ENCODE measurements at regions not wholly inside any gene's neighbourhood (a gene's known extent, or its start where the extent isn't known, plus 50 kb on each side); places are given as distances from the start of the nearest gene placed in this dataset.

DNA sequence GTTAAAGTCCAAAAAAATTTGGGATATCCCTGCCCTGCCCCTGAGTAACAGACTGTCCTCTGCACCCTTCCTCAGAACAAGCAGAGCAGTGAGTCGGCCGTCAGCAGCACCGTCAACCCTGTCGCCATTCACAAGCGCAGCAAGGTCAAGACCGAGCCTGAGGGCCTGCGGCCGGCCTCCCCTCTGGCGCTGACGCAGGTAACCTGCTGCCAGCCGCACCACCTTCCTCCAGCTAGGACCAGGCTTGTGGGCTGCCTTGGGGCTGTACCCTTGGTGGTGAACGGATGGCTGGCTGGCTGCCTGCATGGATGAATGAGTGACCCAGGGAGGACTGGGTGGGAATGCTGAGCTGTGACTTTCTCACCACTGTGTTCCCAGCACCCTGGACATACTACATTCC is 236.2 kb downstream of the GLI2 start (continued):
- TF ChIP-seq, protein P1, sequence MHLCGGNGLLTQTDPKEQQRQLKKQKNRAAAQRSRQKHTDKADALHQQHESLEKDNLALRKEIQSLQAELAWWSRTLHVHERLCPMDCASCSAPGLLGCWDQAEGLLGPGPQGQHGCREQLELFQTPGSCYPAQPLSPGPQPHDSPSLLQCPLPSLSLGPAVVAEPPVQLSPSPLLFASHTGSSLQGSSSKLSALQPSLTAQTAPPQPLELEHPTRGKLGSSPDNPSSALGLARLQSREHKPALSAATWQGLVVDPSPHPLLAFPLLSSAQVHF (CRISPR knock-in tag; IDR thresholded peaks at IDR 0.05): no peak
- TF ChIP-seq SMAD9 (CRISPR knock-in tag; IDR thresholded peaks at IDR 0.05) (no peak), ZEB1 (IDR thresholded peaks at IDR 0.05; ENCODE audit: insufficient replicate concordance, low read depth) (no peak)

DNA sequence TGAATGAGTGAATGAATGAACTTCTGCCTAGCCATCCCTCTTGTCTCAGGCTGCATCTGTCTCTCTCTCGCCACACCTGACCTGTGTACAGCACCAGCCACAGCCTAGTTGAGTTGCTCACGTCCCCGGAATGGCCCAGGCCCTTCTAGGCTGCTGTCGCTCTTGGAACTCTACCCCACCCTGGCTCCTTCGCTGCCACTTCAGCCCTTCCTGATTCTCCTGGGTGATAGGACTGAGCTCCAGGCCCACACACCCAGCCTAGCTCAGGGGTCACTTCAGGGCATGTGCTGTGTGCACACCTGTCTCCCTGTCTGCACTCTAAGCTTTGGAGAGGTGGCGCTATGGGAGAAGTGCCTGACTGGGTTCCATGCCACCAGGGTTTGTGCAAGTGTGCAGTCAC is 236.6 kb downstream of the GLI2 start:
- Histone ChIP-seq H3K4me1 (ENCODE audit: insufficient read depth, low read length) (no peaks in the 10 kb centered on the region), H3K4me2 (ENCODE audit: low read depth, low read length) (no peak overlapping the region), H3K27me3 (ENCODE audit: control insufficient read depth in 1 of 2, insufficient read depth in 2 of 2, low read length in 2 of 2) (peaks cover 9 to 54% of the 10 kb centered on the region in 2 experiments), H4K20me1 (ENCODE audit: insufficient read depth, low read length) (no peaks in the 10 kb centered on the region), H2AFZ (ENCODE audit: low read length) (no peak overlapping the region), H3K36me3 (replicated peaks in 1 of 2; ENCODE audit: control insufficient read depth in 1 of 2, insufficient read depth in 2 of 2, low read length in 2 of 2) (no peaks in the 10 kb centered on the region), H3K9ac (ENCODE audit: insufficient read depth, low read depth, low read length) (no peak overlapping the region), H3K79me2 (ENCODE audit: insufficient read depth, low read length) (no peaks in the 10 kb centered on the region), H3K27ac (ENCODE audit: extremely low read length, insufficient read depth, low read length) (no peak overlapping the region), H3K9me3 (ENCODE audit: low read length) (no peaks in the 10 kb centered on the region), H3K4me3 (replicated peaks in 1 of 3; ENCODE audit: insufficient read depth in 1 of 3, low read depth in 2 of 3, low read length in 3 of 3) (no peak overlapping the region)
- TF ChIP-seq, protein P2, sequence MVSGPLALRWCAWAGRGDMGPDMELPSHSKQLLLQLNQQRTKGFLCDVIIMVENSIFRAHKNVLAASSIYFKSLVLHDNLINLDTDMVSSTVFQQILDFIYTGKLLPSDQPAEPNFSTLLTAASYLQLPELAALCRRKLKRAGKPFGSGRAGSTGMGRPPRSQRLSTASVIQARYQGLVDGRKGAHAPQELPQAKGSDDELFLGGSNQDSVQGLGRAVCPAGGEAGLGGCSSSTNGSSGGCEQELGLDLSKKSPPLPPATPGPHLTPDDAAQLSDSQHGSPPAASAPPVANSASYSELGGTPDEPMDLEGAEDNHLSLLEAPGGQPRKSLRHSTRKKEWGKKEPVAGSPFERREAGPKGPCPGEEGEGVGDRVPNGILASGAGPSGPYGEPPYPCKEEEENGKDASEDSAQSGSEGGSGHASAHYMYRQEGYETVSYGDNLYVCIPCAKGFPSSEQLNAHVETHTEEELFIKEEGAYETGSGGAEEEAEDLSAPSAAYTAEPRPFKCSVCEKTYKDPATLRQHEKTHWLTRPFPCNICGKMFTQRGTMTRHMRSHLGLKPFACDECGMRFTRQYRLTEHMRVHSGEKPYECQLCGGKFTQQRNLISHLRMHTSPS (CRISPR knock-in tag; IDR thresholded peaks at IDR 0.05; ENCODE audit: low read depth): no peak
- TF ChIP-seq ZNF772 (CRISPR knock-in tag; IDR thresholded peaks at IDR 0.05) (no peak), ZNF547 (CRISPR knock-in tag; IDR thresholded peaks at IDR 0.05) (no peak), RFXANK (CRISPR knock-in tag; IDR thresholded peaks at IDR 0.05) (no peak), HCFC1 (IDR thresholded peaks at IDR 0.05; ENCODE audit: low read depth, low read length) (no peak), RNF2 (conservative IDR thresholded peaks at IDR 0.05; ENCODE audit: low read depth) (no peak), ZC3H13 (CRISPR knock-in tag; IDR thresholded peaks at IDR 0.05) (no peak), THAP11 (CRISPR knock-in tag; IDR thresholded peaks at IDR 0.05) (no peak)
- TF ChIP-seq, protein P3, sequence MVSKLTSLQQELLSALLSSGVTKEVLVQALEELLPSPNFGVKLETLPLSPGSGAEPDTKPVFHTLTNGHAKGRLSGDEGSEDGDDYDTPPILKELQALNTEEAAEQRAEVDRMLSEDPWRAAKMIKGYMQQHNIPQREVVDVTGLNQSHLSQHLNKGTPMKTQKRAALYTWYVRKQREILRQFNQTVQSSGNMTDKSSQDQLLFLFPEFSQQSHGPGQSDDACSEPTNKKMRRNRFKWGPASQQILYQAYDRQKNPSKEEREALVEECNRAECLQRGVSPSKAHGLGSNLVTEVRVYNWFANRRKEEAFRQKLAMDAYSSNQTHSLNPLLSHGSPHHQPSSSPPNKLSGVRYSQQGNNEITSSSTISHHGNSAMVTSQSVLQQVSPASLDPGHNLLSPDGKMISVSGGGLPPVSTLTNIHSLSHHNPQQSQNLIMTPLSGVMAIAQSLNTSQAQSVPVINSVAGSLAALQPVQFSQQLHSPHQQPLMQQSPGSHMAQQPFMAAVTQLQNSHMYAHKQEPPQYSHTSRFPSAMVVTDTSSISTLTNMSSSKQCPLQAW (CRISPR knock-in tag; IDR thresholded peaks at IDR 0.05): no peak
- ChIA-PET POLR2A (no interaction called here), CTCF (ENCODE audit: low intra/inter-chr PET ratio, low total read pairs) (no interaction called here)
- in situ Hi-C loops (cut with HindIII; ENCODE audit: extremely low pct_ligation_motif_present, low pct_unique_long_range_greater_than_20kb): no loop called here
- WGBS (ENCODE audit: low lambda C conversion rate): 64% methylated on average over 5 of the region's 6 CpGs
- intact Hi-C loops (cut with micrococcal nuclease; ENCODE audit: unreplicated experiment): no loop called here
- BruUV-seq (replicated peaks): no TSS peak
- FAIRE-seq: no peak
- ATAC-seq: no peak
- DNase-seq (ENCODE audit: low spot score): no peak

Measured in HepG2 (cell line).